Karpas-422 (cell line): ENCODE measurements at regions not wholly inside any gene's neighbourhood (a gene's known extent, or its start where the extent isn't known, plus 50 kb on each side); places are given as distances from the start of the nearest gene placed in this dataset.

ENCODE experiments used
- DNase-seq: peaks from one replicate; pipeline ENCODE4 v3.0.0-alpha.2; 2015
- H2AFZ ChIP-seq: fragments of 200-600 bp; sonication (generic); 2 replicates; pipeline ENCODE4 v1.6.1; 2014; ENCODE audit warnings: antibody characterized with exemption, low read length, mixed read lengths
- H3K27ac ChIP-seq: fragments of 200-600 bp; sonication (generic); 2 replicates; pipeline ENCODE4 v1.5.1; 2014; ENCODE audit warnings: mild to moderate bottlenecking, low read length, moderate library complexity
- H3K27me3 ChIP-seq: fragments of 200-600 bp; sonication (generic); 2 replicates; pipeline ENCODE4 v1.6.1; 2014; ENCODE audit warnings: low read length, mixed read lengths
- H3K36me3 ChIP-seq: fragments of 200-600 bp; sonication (generic); 2 replicates; pipeline ENCODE4 v1.6.1; 2014; ENCODE audit warnings: low read length, mixed read lengths; ENCODE audit not compliant: insufficient read depth
- H3K4me1 ChIP-seq: fragments of 200-600 bp; sonication (generic); 2 replicates; pipeline ENCODE4 v1.6.1; 2014; ENCODE audit warnings: mild to moderate bottlenecking, low read length, mixed read lengths
- H3K4me2 ChIP-seq: fragments of 200-600 bp; sonication (generic); 2 replicates; pipeline ENCODE4 v1.6.1; 2014; ENCODE audit warnings: low read length, low read depth, mild to moderate bottlenecking; ENCODE audit not compliant: poor library complexity, severe bottlenecking
- H3K4me3 ChIP-seq: fragments of 200-600 bp; sonication (generic); 2 replicates; pipeline ENCODE4 v1.5.1; 2014; ENCODE audit warnings: mild to moderate bottlenecking, antibody characterized with exemption, low read length, mixed read lengths
- H3K79me2 ChIP-seq: fragments of 200-600 bp; sonication (generic); 2 replicates; pipeline ENCODE4 v1.6.1; 2014; ENCODE audit warnings: mild to moderate bottlenecking, low read length, mixed read lengths
- H3K9ac ChIP-seq: fragments of 200-600 bp; sonication (generic); 2 replicates; pipeline ENCODE4 v1.6.0; 2014; ENCODE audit warnings: low read length
- H3K9me2 ChIP-seq: fragments of 200-600 bp; sonication (generic), shearing (Covaris generic); replicated peaks from 2 replicates; pipeline ENCODE4 v1.6.0; 2014; ENCODE audit warnings: mild to moderate bottlenecking, low read length, moderate library complexity; ENCODE audit not compliant: insufficient read depth
- H3K9me3 ChIP-seq: fragments of 300-700, 200-600 bp; sonication (generic); 2 replicates; pipeline ENCODE4 v1.6.1; 2014; ENCODE audit warnings: low read length, mixed read lengths
- H4K20me1 ChIP-seq: fragments of 200-600 bp; sonication (generic); 2 replicates; pipeline ENCODE4 v1.6.1; 2014; ENCODE audit warnings: mild to moderate bottlenecking, antibody characterized with exemption, low read length, low read depth; ENCODE audit not compliant: insufficient read depth

DNA sequence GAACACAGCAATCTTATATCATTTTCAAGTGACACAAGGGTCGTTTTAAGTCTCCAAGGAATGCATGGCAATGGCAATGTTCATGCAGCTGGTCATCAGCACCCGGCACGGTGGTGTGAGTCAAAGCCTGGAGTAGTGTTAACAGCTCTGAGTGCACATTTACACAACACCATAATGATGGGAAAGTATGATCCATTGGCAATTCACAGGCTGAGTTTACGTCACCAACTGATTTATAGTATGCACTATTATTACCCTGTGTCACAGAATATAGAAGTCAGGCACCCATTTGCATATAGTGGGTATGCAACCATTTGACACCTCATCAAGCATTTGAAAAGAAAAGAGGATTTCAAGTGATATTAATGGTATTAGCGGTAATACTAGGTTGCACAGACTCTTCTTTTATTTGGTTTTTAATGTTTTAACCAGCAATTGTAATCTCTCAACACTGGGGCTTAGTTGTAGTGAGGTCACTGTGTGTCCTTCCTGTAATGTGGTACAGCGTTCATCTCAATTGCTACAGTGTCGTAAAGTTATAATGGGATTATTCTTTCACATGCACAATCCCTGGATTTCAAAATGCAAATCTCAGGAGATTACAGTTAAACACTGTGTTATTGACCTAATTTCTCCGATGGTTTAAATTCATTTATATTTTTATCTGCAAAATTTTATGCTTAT is 113.8 kb downstream of the C3orf38 start:
- H4K20me1 ChIP-seq, result no peaks in the 10 kb centered on the region
- H3K27me3 ChIP-seq, result no peaks in the 10 kb centered on the region
- no peak overlapping the region for H3K27ac ChIP-seq
- H3K9me3 ChIP-seq, result no peaks in the 10 kb centered on the region
- H3K4me2 ChIP-seq, result no peak overlapping the region
- H3K79me2 ChIP-seq, result no peaks in the 10 kb centered on the region
- no peak overlapping the region for H3K4me3 ChIP-seq
- no peak for DNase-seq
- no peak overlapping the region for H2AFZ ChIP-seq
- no peaks in the 10 kb centered on the region; the same call in 1 of the 2 replicates for H3K9me2 ChIP-seq
- no peak overlapping the region for H3K9ac ChIP-seq
- H3K36me3 ChIP-seq, result no peaks in the 10 kb centered on the region
- no peaks in the 10 kb centered on the region for H3K4me1 ChIP-seq

DNA sequence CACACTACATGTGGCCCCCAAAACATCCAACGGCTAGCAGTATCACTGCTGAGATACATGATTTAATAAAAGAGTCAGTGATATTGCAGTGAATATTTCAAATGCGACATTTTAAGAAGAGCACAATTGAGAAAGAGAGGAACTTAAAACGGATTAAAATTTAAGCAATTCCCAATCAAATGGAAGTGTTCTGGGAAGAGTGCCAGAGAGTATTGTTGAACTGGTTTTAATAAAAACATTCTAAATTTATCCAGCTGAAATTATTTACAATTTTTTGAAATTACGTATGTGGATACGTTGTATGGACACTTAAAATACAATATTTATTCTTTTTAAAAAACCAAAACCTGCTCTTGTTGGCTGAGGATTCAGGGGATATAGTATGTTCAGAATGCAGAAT is 117.7 kb downstream of the C3orf38 start:
- no peaks in the 10 kb centered on the region for H3K9me2 ChIP-seq
- H3K4me2 ChIP-seq, result no peak overlapping the region
- no peaks in the 10 kb centered on the region for H4K20me1 ChIP-seq
- no peak for DNase-seq
- no peak overlapping the region for H3K9ac ChIP-seq
- no peak overlapping the region for H3K4me3 ChIP-seq
- no peaks in the 10 kb centered on the region for H3K4me1 ChIP-seq
- H3K36me3 ChIP-seq, result no peaks in the 10 kb centered on the region
- H3K27ac ChIP-seq, result no peak overlapping the region
- no peaks in the 10 kb centered on the region for H3K27me3 ChIP-seq
- no peaks in the 10 kb centered on the region for H3K9me3 ChIP-seq
- H2AFZ ChIP-seq, result no peak overlapping the region
- H3K79me2 ChIP-seq, result no peaks in the 10 kb centered on the region

- Histone ChIP-seq H3K4me1 (no peaks in the 10 kb centered on the region), H3K9me3 (no peaks in the 10 kb centered on the region), H3K79me2 (no peaks in the 10 kb centered on the region), H3K9me2 (no peaks in the 10 kb centered on the region), H3K36me3 (no peaks in the 10 kb centered on the region), H2AFZ (no peak overlapping the region), H4K20me1 (no peaks in the 10 kb centered on the region), H3K4me2 (no peak overlapping the region), H3K27me3 (no peaks in the 10 kb centered on the region), H3K4me3 (no peak overlapping the region), H3K9ac (no peak overlapping the region), H3K27ac (no peak overlapping the region)
- no peak for DNase-seq
These were observed 118.1 kb downstream of the C3orf38 start for GRCh38 chr3:88267847-88268246.

DNA sequence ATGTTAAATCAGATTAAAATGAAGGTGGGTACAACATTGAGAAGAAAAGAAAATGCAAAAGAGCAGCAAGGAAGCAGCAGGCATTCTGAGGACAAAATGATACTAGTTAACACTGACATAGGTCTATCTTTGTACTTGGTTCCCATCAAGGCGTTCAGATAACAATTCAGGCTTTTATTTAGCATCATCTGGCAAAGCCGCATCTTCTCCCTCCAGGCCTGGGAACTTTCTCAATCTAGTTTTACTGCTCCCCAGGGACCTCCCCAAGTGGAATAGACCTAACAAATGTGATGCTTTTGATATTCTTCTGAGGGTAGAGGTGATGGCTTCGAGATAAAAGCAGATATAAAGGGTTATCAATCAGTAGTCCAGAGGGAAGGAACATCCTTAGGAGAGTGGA is 130.6 kb downstream of the C3orf38 start:
- Histone ChIP-seq H3K9me3 (no peaks in the 10 kb centered on the region), H3K4me3 (no peak overlapping the region), H3K27me3 (no peaks in the 10 kb centered on the region), H3K4me1 (no peaks in the 10 kb centered on the region), H3K4me2 (no peak overlapping the region), H3K79me2 (no peaks in the 10 kb centered on the region), H2AFZ (no peak overlapping the region), H3K27ac (no peak overlapping the region), H3K9ac (no peak overlapping the region), H3K36me3 (no peaks in the 10 kb centered on the region), H3K9me2 (no peaks in the 10 kb centered on the region), H4K20me1 (no peaks in the 10 kb centered on the region)
- no peak for DNase-seq

DNA sequence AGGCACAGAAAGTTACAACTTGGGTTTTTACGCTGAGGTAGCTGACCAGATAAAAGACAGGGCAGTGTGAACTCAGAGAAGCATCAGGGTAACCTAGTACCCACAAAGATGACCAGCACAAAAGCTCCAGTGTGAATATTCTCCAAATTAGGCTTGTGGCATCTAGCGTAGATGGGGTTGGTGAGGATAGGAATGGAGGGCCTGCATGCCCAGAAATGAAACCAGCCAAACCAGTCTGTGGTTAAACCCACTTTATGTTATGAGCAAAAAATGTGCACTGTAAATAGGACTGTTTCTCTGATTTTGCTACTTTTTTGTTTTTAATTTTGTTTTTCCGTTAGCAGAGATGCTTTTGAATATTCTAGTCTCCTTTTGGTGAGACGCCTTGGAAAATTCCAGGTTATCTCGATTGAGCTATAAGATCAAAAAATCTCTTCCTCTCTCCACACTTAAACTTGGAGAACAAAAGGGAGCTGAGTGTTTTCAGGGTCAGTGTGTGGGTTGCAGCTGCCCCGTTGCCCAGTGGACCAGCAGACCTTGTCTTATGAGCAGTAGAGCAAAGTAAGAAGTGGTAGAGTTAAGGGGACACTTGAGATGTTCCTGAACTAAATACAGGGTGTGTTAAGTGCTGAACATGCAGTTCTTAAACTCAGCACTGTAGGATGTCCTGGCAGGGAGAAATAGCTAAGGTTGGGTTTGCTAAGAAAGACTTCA is 132.9 kb downstream of the C3orf38 start:
- H2AFZ ChIP-seq, result no peak overlapping the region
- no peaks in the 10 kb centered on the region for H3K9me2 ChIP-seq
- H3K9ac ChIP-seq, result no peak overlapping the region
- H3K4me3 ChIP-seq, result no peak overlapping the region
- H4K20me1 ChIP-seq, result no peaks in the 10 kb centered on the region
- H3K27me3 ChIP-seq, result no peaks in the 10 kb centered on the region
- no peak overlapping the region for H3K27ac ChIP-seq
- H3K9me3 ChIP-seq, result no peaks in the 10 kb centered on the region
- no peaks in the 10 kb centered on the region for H3K79me2 ChIP-seq
- H3K4me1 ChIP-seq, result no peaks in the 10 kb centered on the region
- no peak for DNase-seq
- H3K4me2 ChIP-seq, result no peak overlapping the region
- no peaks in the 10 kb centered on the region for H3K36me3 ChIP-seq

DNA sequence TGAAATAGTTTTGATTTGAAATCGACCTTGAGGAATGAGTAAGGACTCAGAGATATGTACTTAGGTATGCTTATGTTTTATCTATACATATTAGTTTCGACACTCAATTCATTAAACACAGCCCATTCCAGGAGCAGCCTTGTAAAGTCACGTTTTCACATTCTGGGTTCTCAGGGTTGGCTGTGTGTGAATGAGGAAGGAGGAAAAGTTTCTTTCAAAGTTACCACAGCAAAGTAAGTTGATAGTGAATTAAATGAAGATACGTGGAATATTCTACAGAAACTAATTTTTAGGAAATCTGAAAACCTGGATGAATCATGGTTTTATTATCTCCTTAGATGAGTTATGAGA is 133.5 kb downstream of the C3orf38 start:
- Histone ChIP-seq H3K4me1 (no peaks in the 10 kb centered on the region), H3K4me2 (no peak overlapping the region), H4K20me1 (no peaks in the 10 kb centered on the region), H3K27me3 (no peaks in the 10 kb centered on the region), H2AFZ (no peak overlapping the region), H3K27ac (no peak overlapping the region), H3K9me3 (no peaks in the 10 kb centered on the region), H3K9ac (no peak overlapping the region), H3K4me3 (no peak overlapping the region), H3K79me2 (no peaks in the 10 kb centered on the region), H3K36me3 (no peaks in the 10 kb centered on the region), H3K9me2 (no peaks in the 10 kb centered on the region)
- no peak for DNase-seq

DNA sequence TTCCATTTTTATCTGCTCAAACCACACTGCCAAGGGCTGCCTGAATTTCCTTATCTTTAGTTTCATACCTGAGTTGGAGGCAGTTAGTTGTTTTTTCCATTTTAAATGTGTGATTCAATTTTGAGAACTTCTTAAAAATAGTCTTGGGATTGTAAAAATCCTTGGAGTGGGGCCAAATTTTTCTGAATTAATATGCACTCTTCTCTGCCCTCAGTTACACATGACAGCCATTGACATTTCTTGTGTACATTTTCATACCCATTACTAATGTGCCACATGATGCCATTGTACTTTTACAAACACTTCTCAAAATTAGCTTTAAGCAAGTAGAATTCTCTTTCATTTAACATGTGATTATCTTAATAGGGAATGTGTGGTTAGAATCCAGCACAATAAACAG is 141.7 kb downstream of the C3orf38 start:
- Histone ChIP-seq H3K4me1 (no peaks in the 10 kb centered on the region), H3K9me3 (no peaks in the 10 kb centered on the region), H3K79me2 (no peaks in the 10 kb centered on the region), H3K9me2 (no peaks in the 10 kb centered on the region), H2AFZ (no peak overlapping the region), H3K4me3 (no peak overlapping the region), H3K27ac (no peak overlapping the region), H3K36me3 (no peaks in the 10 kb centered on the region), H3K27me3 (no peaks in the 10 kb centered on the region), H3K9ac (no peak overlapping the region), H3K4me2 (no peak overlapping the region), H4K20me1 (no peaks in the 10 kb centered on the region)
- no peak for DNase-seq

DNA sequence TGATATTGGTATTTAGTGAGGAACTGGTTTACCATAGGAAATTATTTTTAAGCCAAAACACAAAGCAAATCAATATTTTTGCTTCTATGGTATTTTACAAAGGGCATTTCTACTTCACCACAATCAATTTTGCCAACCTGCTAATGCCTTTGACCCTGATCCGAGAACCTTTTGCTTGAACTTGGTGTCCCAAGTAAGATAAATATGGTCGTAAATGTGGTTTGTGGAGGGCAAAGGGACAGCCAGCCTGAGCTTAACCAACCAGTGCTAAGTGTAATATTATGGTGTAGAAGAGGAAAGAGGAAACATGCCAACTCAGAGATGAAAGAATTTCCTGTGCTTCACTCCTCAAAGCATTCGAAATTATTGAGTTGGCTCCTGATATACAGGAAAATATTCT is 148.4 kb downstream of the C3orf38 start:
- Histone ChIP-seq H3K4me3 (no peak overlapping the region), H3K9me3 (no peaks in the 10 kb centered on the region), H3K36me3 (no peaks in the 10 kb centered on the region), H3K79me2 (no peaks in the 10 kb centered on the region), H3K9ac (no peak overlapping the region), H4K20me1 (no peaks in the 10 kb centered on the region), H3K9me2 (no peaks in the 10 kb centered on the region), H3K4me2 (no peak overlapping the region), H3K27ac (no peak overlapping the region), H3K4me1 (no peaks in the 10 kb centered on the region), H3K27me3 (no peaks in the 10 kb centered on the region), H2AFZ (no peak overlapping the region)
- no peak for DNase-seq
